Neuronal stem cell (in vitro differentiated cells): ENCODE measurements at regions not wholly inside any gene's neighbourhood (a gene's known extent, or its start where the extent isn't known, plus 50 kb on each side); places are given as distances from the start of the nearest gene placed in this dataset.
"Not testable (repeated sequence)": the region's sequence is repeated elsewhere in the genome, so short reads cannot be mapped to it uniquely, and the experiment has no call there.

Experiments
- DNase-seq: peaks from one replicate; pipeline ENCODE4 v3.0.0-alpha.2; 2013; ENCODE audit warnings: low spot score
- H2AFZ ChIP-seq: one replicate; pipeline ENCODE4 v1.6.1; 2013; ENCODE audit warnings: mild to moderate bottlenecking, low read length, inconsistent platforms
- H2AK5ac ChIP-seq: 2 replicates; pipeline ENCODE4 v1.6.1; 2013; ENCODE audit warnings: low read depth, mild to moderate bottlenecking, inconsistent platforms, low read length, moderate library complexity, mixed read lengths
- H2BK120ac ChIP-seq: 2 replicates; pipeline ENCODE4 v1.6.1; 2013; ENCODE audit warnings: low read depth, mild to moderate bottlenecking, inconsistent platforms, low read length, moderate library complexity, mixed read lengths
- H2BK12ac ChIP-seq: one replicate; pipeline ENCODE4 v1.6.1; 2013; ENCODE audit warnings: low read length, inconsistent platforms
- H2BK15ac ChIP-seq: 2 replicates; pipeline ENCODE4 v1.6.1; 2013; ENCODE audit warnings: mild to moderate bottlenecking, low read length, inconsistent platforms, mixed read lengths
- H2BK5ac ChIP-seq: one replicate; pipeline ENCODE4 v1.6.1; 2013; ENCODE audit warnings: inconsistent platforms, mild to moderate bottlenecking, low read length, moderate library complexity
- H3K14ac ChIP-seq: one replicate; pipeline ENCODE4 v1.6.1; 2013; ENCODE audit warnings: low read length, inconsistent platforms
- H3K18ac ChIP-seq: 2 replicates; pipeline ENCODE4 v1.6.1; 2013; ENCODE audit warnings: low read length, inconsistent platforms
- H3K23ac ChIP-seq: 2 replicates; pipeline ENCODE4 v1.6.1; 2013; ENCODE audit warnings: low read depth, mild to moderate bottlenecking, mixed read lengths, low read length, inconsistent platforms; ENCODE audit not compliant: poor library complexity
- H3K27ac ChIP-seq: replicated peaks from 3 replicates; pipeline ENCODE4 v1.5.1; 2013; ENCODE audit warnings: low read length, inconsistent platforms
- H3K27me3 ChIP-seq, 3 experiments: 2 replicates each; pipeline ENCODE4 v1.6.1; 2013; ENCODE audit warnings: low read length in 3 of 3, mild to moderate bottlenecking in 2 of 3, inconsistent platforms in 1 of 3, low read depth in 1 of 3, mixed read lengths in 1 of 3, moderate library complexity in 1 of 3; ENCODE audit not compliant: control insufficient read depth in 3 of 3, insufficient read depth in 3 of 3
- H3K36me3 ChIP-seq, 2 donors: replicated peaks in 1 of 2; 2 replicates each; pipeline ENCODE4 v1.6.1; 2013; ENCODE audit warnings: low read length in 2 of 2; ENCODE audit not compliant: control insufficient read depth in 2 of 2, insufficient read depth in 2 of 2
- H3K4ac ChIP-seq: 2 replicates; pipeline ENCODE4 v1.6.1; 2013; ENCODE audit warnings: inconsistent platforms, mild to moderate bottlenecking, low read length, moderate library complexity
- H3K4me1 ChIP-seq, 2 donors: 1 replicate in 1 of 2; 2 replicates in 1 of 2; pipeline ENCODE4 v1.6.1; 2013; ENCODE audit warnings: low read length in 2 of 2, low read depth in 1 of 2; ENCODE audit not compliant: control insufficient read depth in 2 of 2, insufficient read depth in 1 of 2
- H3K4me2 ChIP-seq: one replicate; pipeline ENCODE4 v1.6.1; 2013; ENCODE audit warnings: mild to moderate bottlenecking, low read length, inconsistent platforms; ENCODE audit not compliant: insufficient read depth, poor library complexity, severe bottlenecking
- H3K4me3 ChIP-seq, 2 donors: 2 replicates each; pipeline ENCODE4 v1.5.1; 2013; ENCODE audit warnings: low read length in 2 of 2, mild to moderate bottlenecking in 2 of 2, inconsistent platforms in 1 of 2, moderate library complexity in 1 of 2
- H3K79me1 ChIP-seq: one replicate; pipeline ENCODE4 v1.6.1; 2013; ENCODE audit warnings: low read depth, mild to moderate bottlenecking, inconsistent platforms, low read length, moderate library complexity
- H3K9ac ChIP-seq: one replicate; pipeline ENCODE4 v1.6.1; 2013; ENCODE audit warnings: mild to moderate bottlenecking, low read depth, low read length, inconsistent platforms; ENCODE audit not compliant: poor library complexity
- H3K9me3 ChIP-seq, 2 donors: replicated peaks in 1 of 2; 2 replicates each; pipeline versions ENCODE3 to v1.6.1; 2013; ENCODE audit warnings: low read length in 2 of 2, mild to moderate bottlenecking in 2 of 2, inconsistent platforms in 1 of 2, low read depth in 1 of 2, mixed read lengths in 1 of 2, moderate library complexity in 1 of 2; ENCODE audit not compliant: control insufficient read depth in 2 of 2, insufficient read depth in 1 of 2
- H4K8ac ChIP-seq: one replicate; pipeline ENCODE4 v1.6.1; 2013; ENCODE audit warnings: low read depth, mild to moderate bottlenecking, inconsistent platforms, low read length, moderate library complexity
- H4K91ac ChIP-seq: one replicate; pipeline ENCODE4 v1.6.1; 2013; ENCODE audit warnings: low read length, low read depth, mild to moderate bottlenecking, inconsistent platforms; ENCODE audit not compliant: poor library complexity
- WGBS, 2 donors: extraction: QIAGEN DNeasy Blood & Tissue Kit; methylation state at CpG; one replicate each; pipeline ENCODE4 v1.1.7; 2013; ENCODE audit warnings: missing lambda C conversion rate in 2 of 2, mixed read lengths in 1 of 2; ENCODE audit not compliant: insufficient read length in 2 of 2, insufficient replicate concordance in 1 of 2; ENCODE audit errors: extremely low coverage in 2 of 2; 5-methylcytosine and 5-hydroxymethylcytosine counted together

DNA sequence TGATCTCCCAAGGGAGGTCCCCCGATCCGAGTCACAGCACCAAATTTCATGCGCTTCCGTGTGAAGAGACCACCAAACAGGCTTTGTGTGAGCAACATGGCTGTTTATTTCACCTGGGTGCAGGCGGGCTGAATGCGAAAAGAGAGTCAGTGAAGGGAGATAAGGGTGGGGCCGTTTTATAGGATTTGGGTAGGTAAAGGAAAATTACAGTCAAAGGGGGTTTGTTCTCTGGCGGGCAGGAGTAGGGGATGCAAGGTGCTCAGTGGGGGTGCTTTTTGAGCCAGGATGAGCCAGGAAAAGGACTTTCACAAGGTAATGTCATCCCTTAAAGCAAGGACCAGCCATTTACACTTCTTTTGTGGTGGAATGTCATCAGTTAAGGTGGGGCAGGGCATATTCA lies 309.2 kb upstream of the PAPPA start:
- not testable (repeated sequence) for H2BK15ac ChIP-seq, H4K8ac ChIP-seq, H3K27me3 ChIP-seq, H4K91ac ChIP-seq, H3K4me3 ChIP-seq, H3K79me1 ChIP-seq, H2AFZ ChIP-seq, H2BK120ac ChIP-seq, DNase-seq, H3K27ac ChIP-seq, H2BK12ac ChIP-seq, H3K36me3 ChIP-seq, H3K4me1 ChIP-seq, H3K4me2 ChIP-seq, H3K14ac ChIP-seq, H3K18ac ChIP-seq, H3K23ac ChIP-seq, H3K4ac ChIP-seq, H3K9ac ChIP-seq, H2AK5ac ChIP-seq, H3K9me3 ChIP-seq, H2BK5ac ChIP-seq
- WGBS, 2 donors, result no CpG with 5 or more reads among the region's 8 CpGs

DNA sequence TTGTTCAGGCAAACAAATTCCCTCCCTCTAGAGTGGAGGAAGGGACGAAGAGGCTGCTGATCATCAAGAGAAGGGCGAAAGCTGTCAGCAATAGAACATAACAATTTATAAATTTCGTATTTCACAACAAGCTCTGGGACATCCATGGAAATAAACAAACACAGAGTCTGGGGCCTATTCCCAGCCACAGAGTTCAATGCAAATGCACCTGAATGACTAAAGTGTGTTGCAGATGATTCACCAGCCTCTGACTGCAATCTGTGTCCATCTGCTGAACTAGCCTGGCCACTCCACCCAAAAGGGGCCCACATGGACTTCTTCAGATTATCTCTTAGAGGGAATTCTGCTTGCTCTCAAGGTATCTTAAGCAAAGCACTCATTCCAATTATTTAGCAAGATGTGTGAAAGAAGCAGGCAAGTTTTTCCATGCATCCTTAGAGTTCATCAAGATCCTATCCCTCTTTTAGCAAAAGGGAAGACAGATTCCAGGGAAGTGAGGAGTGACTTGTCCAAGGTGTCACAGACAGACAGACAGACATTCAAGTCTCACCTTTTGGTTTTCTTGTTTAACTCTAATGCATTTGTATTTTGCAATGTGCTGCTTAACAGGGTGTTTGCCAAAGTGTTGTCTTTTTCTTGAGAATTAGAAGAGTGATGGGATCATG lies 307.8 kb upstream of the PAPPA start:
- no peak overlapping the region for H3K23ac ChIP-seq
- no peak overlapping the region for H2AK5ac ChIP-seq
- H3K14ac ChIP-seq, result no peak overlapping the region
- H2BK120ac ChIP-seq, result no peak overlapping the region
- H3K27ac ChIP-seq, result no peak overlapping the region
- no peak overlapping the region for H3K4me2 ChIP-seq
- no peak overlapping the region for H4K8ac ChIP-seq
- H4K91ac ChIP-seq, result no peak overlapping the region
- no peak overlapping the region for H3K4me3 ChIP-seq
- no peaks in the 10 kb centered on the region for H3K79me1 ChIP-seq
- H3K9me3 ChIP-seq, result no peaks in the 10 kb centered on the region
- no peak overlapping the region for H2BK15ac ChIP-seq
- H3K18ac ChIP-seq, result no peak overlapping the region
- no peak overlapping the region for H2BK12ac ChIP-seq
- no peak overlapping the region for H3K4ac ChIP-seq
- no CpG with 5 or more reads among the region's 3 CpGs for WGBS, 2 donors
- DNase-seq, result no peak
- H2BK5ac ChIP-seq, result no peak overlapping the region
- no peaks in the 10 kb centered on the region for H3K36me3 ChIP-seq
- no peak overlapping the region for H2AFZ ChIP-seq
- H3K27me3 ChIP-seq, result no peaks in the 10 kb centered on the region
- no peak overlapping the region for H3K9ac ChIP-seq
- no peaks in the 10 kb centered on the region for H3K4me1 ChIP-seq

DNA sequence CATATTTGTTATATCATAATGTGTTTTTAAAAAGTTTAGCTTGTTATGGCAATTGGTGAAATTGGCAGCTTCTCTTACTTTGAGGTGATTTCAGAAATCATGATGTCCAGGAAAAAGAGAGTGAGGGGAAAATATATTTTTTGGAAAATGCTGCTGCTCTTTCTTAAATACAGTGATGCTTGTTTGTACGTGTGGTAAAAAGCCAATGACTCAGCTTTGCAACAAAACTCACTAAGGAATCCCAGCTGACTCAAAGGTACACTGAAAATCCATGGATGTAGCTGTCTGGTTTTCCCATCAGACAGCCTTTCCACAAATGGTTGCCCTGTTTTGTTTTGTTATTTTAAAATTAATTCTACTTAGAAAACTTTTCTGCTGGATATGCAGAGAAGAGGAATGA lies 306.4 kb upstream of the PAPPA start:
- H3K9ac ChIP-seq, result no peak overlapping the region
- no peak for DNase-seq

DNA sequence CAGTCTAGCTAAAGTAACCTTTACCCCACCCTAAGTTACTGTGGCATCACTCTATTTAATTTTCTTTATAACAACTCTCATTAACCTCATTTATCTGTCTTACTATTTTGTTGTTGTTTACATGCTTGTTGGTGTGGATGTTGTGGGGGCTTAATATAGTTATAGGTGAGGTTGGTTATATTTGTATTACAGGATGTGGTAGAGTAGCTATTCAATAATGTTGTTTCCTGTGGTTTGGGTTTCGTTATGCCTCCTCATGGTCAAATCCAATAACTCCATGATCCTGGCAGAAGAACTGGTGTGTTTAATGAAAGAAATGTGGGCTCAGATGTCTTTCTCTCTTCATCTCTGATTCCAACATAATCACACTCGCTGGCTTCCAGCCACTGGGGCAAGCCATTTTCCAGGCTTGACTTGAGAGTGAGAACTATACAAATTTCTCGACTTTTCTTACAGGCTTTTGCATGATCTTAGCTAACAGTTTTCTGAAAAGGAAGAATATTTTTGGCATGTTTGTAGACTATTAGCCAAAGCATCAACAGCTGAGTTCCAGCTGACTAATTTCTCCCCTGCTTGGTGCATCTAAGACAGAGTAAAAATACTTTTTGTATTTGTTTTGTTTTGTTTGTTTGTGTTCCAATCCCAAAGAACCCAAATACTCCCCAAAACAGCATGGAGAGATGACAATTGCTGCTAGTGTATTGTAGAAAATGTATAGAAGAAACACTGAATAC lies 303.7 kb upstream of the PAPPA start:
- Histone ChIP-seq H3K4ac (no peak overlapping the region), H3K14ac (no peak overlapping the region), H2BK12ac (no peak overlapping the region), H3K9me3 (no peaks in the 10 kb centered on the region), H3K27me3 (no peaks in the 10 kb centered on the region), H3K4me2 (no peak overlapping the region), H2BK15ac (no peak overlapping the region), H3K36me3 (no peaks in the 10 kb centered on the region), H4K8ac (no peak overlapping the region), H3K4me3 (no peak overlapping the region), H2AFZ (no peak overlapping the region), H2BK120ac (no peak overlapping the region), H3K9ac (no peak overlapping the region), H2AK5ac (no peak overlapping the region), H3K18ac (no peak overlapping the region), H3K27ac (no peak overlapping the region), H3K79me1 (no peaks in the 10 kb centered on the region), H4K91ac (no peak overlapping the region), H3K4me1 (no peaks in the 10 kb centered on the region), H3K23ac (no peak overlapping the region), H2BK5ac (no peak overlapping the region)
- DNase-seq, result no peak
- WGBS, 2 donors, result no CpG with 5 or more reads among the region's 3 CpGs

More for the DNA sequence above, 306.4 kb upstream of the PAPPA start:
- no peak overlapping the region for H3K14ac ChIP-seq
- H3K27me3 ChIP-seq, result no peaks in the 10 kb centered on the region
- no peak overlapping the region for H2AK5ac ChIP-seq
- WGBS, 2 donors, result no CpG with 5 or more reads among the region's 1 CpG
- H3K36me3 ChIP-seq, result no peaks in the 10 kb centered on the region
- H2AFZ ChIP-seq, result no peak overlapping the region
- no peak overlapping the region for H4K8ac ChIP-seq
- H2BK5ac ChIP-seq, result no peak overlapping the region
- H3K4ac ChIP-seq, result no peak overlapping the region
- H3K4me1 ChIP-seq, result no peaks in the 10 kb centered on the region
- no peak overlapping the region for H4K91ac ChIP-seq
- H3K4me2 ChIP-seq, result no peak overlapping the region
- no peak overlapping the region for H2BK120ac ChIP-seq
- no peaks in the 10 kb centered on the region for H3K9me3 ChIP-seq
- H2BK15ac ChIP-seq, result no peak overlapping the region
- H3K23ac ChIP-seq, result no peak overlapping the region
- no peak overlapping the region for H3K18ac ChIP-seq
- no peak overlapping the region for H3K4me3 ChIP-seq
- no peak overlapping the region for H3K27ac ChIP-seq
- H2BK12ac ChIP-seq, result no peak overlapping the region
- H3K79me1 ChIP-seq, result no peaks in the 10 kb centered on the region
